H1 (cell line): ENCODE measurements at regions not wholly inside any gene's neighbourhood (a gene's known extent, or its start where the extent isn't known, plus 50 kb on each side); places are given as distances from the start of the nearest gene placed in this dataset.

Experiments used
- CTCF ChIA-PET: fragments of 300-600 bp; sonication (Branson Sonifier 250); formaldehyde crosslinking; loops from one replicate; lab custom pipeline; 2021; ENCODE audit not compliant: partially characterized antibody; lab: Charles Lee
- POLR2A ChIA-PET: fragments of 300-600 bp; sonication (Branson Sonifier 250); formaldehyde crosslinking; loops from one replicate; lab custom pipeline; 2021; ENCODE audit warnings: inconsistent platforms; ENCODE audit not compliant: partially characterized antibody; lab: Charles Lee
- DNase-seq, 2 experiments: peaks; one replicate each; pipeline versions ENCODE4 v3.0.0 to v3.0.0-alpha.2; 2010 to 2022; ENCODE audit warnings: low spot score in 2 of 2, low read depth in 1 of 2, mixed read lengths in 1 of 2
- FAIRE-seq: peaks from 2 replicates; lab custom pipeline; 2011; peaks lifted over from hg19 to GRCh38; lab: Jason Lieb, UNC
- H2AFZ ChIP-seq: 2 replicates; pipeline ENCODE4 v1.8.1; 2012; ENCODE audit warnings: low read length, inconsistent platforms
- H2AK5ac ChIP-seq: 2 replicates; pipeline ENCODE4 v1.6.1; 2013; ENCODE audit warnings: low read depth, low read length
- H2BK120ac ChIP-seq: replicated peaks from 2 replicates; pipeline ENCODE3; 2013; ENCODE audit warnings: low read depth, low read length, inconsistent platforms
- H2BK12ac ChIP-seq: 2 replicates; pipeline ENCODE4 v1.6.1; 2013; ENCODE audit warnings: low read depth, low read length
- H2BK15ac ChIP-seq: 2 replicates; pipeline ENCODE4 v1.6.1; 2013; ENCODE audit warnings: low read length
- H2BK20ac ChIP-seq: 2 replicates; pipeline ENCODE4 v1.6.1; 2013; ENCODE audit warnings: low read length
- H2BK5ac ChIP-seq: 2 replicates; pipeline ENCODE4 v1.6.1; 2013; ENCODE audit warnings: low read depth, low read length
- H3K14ac ChIP-seq: 2 replicates; pipeline ENCODE4 v1.6.1; 2013; ENCODE audit warnings: inconsistent platforms; ENCODE audit not compliant: insufficient read length
- H3K18ac ChIP-seq: 2 replicates; pipeline ENCODE4 v1.6.1; 2013; ENCODE audit warnings: low read length; ENCODE audit errors: extremely low read depth
- H3K23ac ChIP-seq: 2 replicates; pipeline ENCODE4 v1.6.1; 2013; ENCODE audit warnings: inconsistent platforms; ENCODE audit not compliant: insufficient read length
- H3K23me2 ChIP-seq: 2 replicates; pipeline ENCODE4 v1.6.1; 2013; ENCODE audit warnings: low read depth, low read length
- H3K27ac ChIP-seq: 2 replicates; pipeline ENCODE4 v1.6.1; 2011; ENCODE audit warnings: low read depth, low read length, inconsistent platforms
- H3K27me3 ChIP-seq, 4 experiments: replicated peaks in 1 of 4; 1 replicate in 1 of 4; 2 replicates in 3 of 4; pipeline versions ENCODE4 v1.6.1 to v1.8.1; 2011 to 2013; ENCODE audit warnings: low read length in 3 of 4, mild to moderate bottlenecking in 3 of 4, inconsistent platforms in 2 of 4, mixed read lengths in 2 of 4, moderate library complexity in 1 of 4; ENCODE audit not compliant: control insufficient read depth in 3 of 4, insufficient read depth in 3 of 4; ENCODE audit errors: extremely low read depth in 1 of 4
- H3K36me3 ChIP-seq, 4 experiments: 2 replicates each; pipeline versions ENCODE4 v1.6.1 to v1.8.1; 2011 to 2013; ENCODE audit warnings: mild to moderate bottlenecking in 4 of 4, low read length in 3 of 4, moderate library complexity in 2 of 4, control low read depth in 1 of 4, inconsistent platforms in 1 of 4; ENCODE audit not compliant: insufficient read depth in 4 of 4, control insufficient read depth in 2 of 4
- H3K4ac ChIP-seq: replicated peaks from 2 replicates; pipeline ENCODE3; 2013; ENCODE audit warnings: low read length, low read depth, mixed read lengths, inconsistent platforms; ENCODE audit not compliant: insufficient read length
- H3K4me1 ChIP-seq, 4 experiments: replicated peaks in 1 of 4; 1 replicate in 1 of 4; 2 replicates in 3 of 4; pipeline versions ENCODE4 v1.6.1 to v1.8.1; 2011 to 2013; ENCODE audit warnings: low read length in 3 of 4, inconsistent platforms in 2 of 4, mixed read lengths in 1 of 4; ENCODE audit not compliant: insufficient read depth in 4 of 4, control insufficient read depth in 3 of 4
- H3K4me2 ChIP-seq, 2 experiments: 2 replicates each; pipeline versions ENCODE4 v1.6.1 to v1.8.1; 2011 to 2013; ENCODE audit warnings: low read depth in 2 of 2, low read length in 2 of 2, control low read depth in 1 of 2, inconsistent platforms in 1 of 2, mild to moderate bottlenecking in 1 of 2; ENCODE audit not compliant: insufficient read depth in 1 of 2
- H3K4me3 ChIP-seq, 4 experiments: fragments of 200-600, 300-600 bp in 1 of 4; sonication (generic), shearing (Covaris generic), sonication (Bioruptor Twin) in 1 of 4; 2 replicates each; pipeline versions ENCODE4 v1.5.1 to v1.8.1; 2011 to 2016; ENCODE audit warnings: low read length in 4 of 4, low read depth in 3 of 4, control low read depth in 2 of 4, inconsistent platforms in 2 of 4, mild to moderate bottlenecking in 2 of 4, mixed read lengths in 1 of 4, moderate library complexity in 1 of 4; ENCODE audit not compliant: insufficient read depth in 2 of 4; ENCODE audit errors: extremely low read depth in 1 of 4
- H3K56ac ChIP-seq: replicated peaks from 2 replicates; pipeline ENCODE3; 2013; ENCODE audit warnings: low read depth, mild to moderate bottlenecking, mixed read lengths, low read length, inconsistent platforms; ENCODE audit not compliant: insufficient read length
- H3K79me1 ChIP-seq: 2 replicates; pipeline ENCODE4 v1.6.1; 2013; ENCODE audit warnings: low read depth, low read length, control low read depth
- H3K79me2 ChIP-seq, 2 experiments: 2 replicates each; pipeline versions ENCODE4 v1.6.1 to v1.8.1; 2012 to 2013; ENCODE audit warnings: low read length in 2 of 2, mild to moderate bottlenecking in 2 of 2, inconsistent platforms in 1 of 2; ENCODE audit not compliant: insufficient read depth in 2 of 2, control insufficient read depth in 1 of 2
- H3K9ac ChIP-seq, 4 experiments: replicated peaks in 1 of 4; 1 replicate in 1 of 4; 2 replicates in 3 of 4; pipeline versions ENCODE4 v1.6.1 to v1.8.1; 2011 to 2013; ENCODE audit warnings: low read depth in 3 of 4, low read length in 3 of 4, control low read depth in 2 of 4, mild to moderate bottlenecking in 2 of 4, moderate library complexity in 2 of 4, inconsistent platforms in 1 of 4; ENCODE audit errors: extremely low read depth in 1 of 4
- H3K9me3 ChIP-seq, 2 experiments: 2 replicates each; pipeline versions ENCODE4 v1.6.1 to v1.8.1; 2012 to 2013; ENCODE audit warnings: mild to moderate bottlenecking in 2 of 2, moderate library complexity in 2 of 2, control low read depth in 1 of 2, inconsistent platforms in 1 of 2, low read depth in 1 of 2, low read length in 1 of 2, mixed read lengths in 1 of 2; ENCODE audit not compliant: insufficient read depth in 2 of 2
- H4K20me1 ChIP-seq, 2 experiments: replicated peaks in 1 of 2; 2 replicates each; pipeline versions ENCODE3 to v1.8.1; 2011 to 2013; ENCODE audit warnings: inconsistent platforms in 2 of 2, low read length in 2 of 2, mild to moderate bottlenecking in 1 of 2; ENCODE audit not compliant: insufficient read depth in 2 of 2, control insufficient read depth in 1 of 2
- H4K5ac ChIP-seq: 2 replicates; pipeline ENCODE4 v1.6.1; 2013; ENCODE audit warnings: low read length, low read depth, mixed read lengths, inconsistent platforms; ENCODE audit not compliant: insufficient read length
- H4K8ac ChIP-seq: 2 replicates; pipeline ENCODE4 v1.8.0; 2013; ENCODE audit warnings: mild to moderate bottlenecking, moderate library complexity, low read length, inconsistent platforms; ENCODE audit not compliant: insufficient read depth; ENCODE audit errors: extremely low read depth
- H4K91ac ChIP-seq: replicated peaks from 2 replicates; pipeline ENCODE3; 2013; ENCODE audit warnings: low read length, mixed read lengths, inconsistent platforms; ENCODE audit not compliant: insufficient read length
- ASH2L ChIP-seq: fragments of 200-600, 300-600 bp; sonication (generic); IDR thresholded peaks from one replicate; pipeline ENCODE4 v1.7.1; 2017; ENCODE audit warnings: low read length
- BACH1 ChIP-seq: IDR thresholded peaks from 2 replicates; pipeline ENCODE4 v1.6.1; 2012; ENCODE audit warnings: low read length, improper control_type of control experiment
- CBX5 ChIP-seq: fragments of 300-800, 300-1000 bp; sonication (generic); IDR thresholded peaks from 2 replicates; pipeline ENCODE4 v1.7.1; 2016; ENCODE audit warnings: antibody characterized with exemption, low read length, low read depth
- CBX8 ChIP-seq: fragments of 300-800, 300-1000 bp; sonication (generic); IDR thresholded peaks from 2 replicates; pipeline ENCODE4 v1.7.1; 2016; ENCODE audit warnings: low read depth, low read length, borderline replicate concordance
- CHD1 ChIP-seq: IDR thresholded peaks from 2 replicates; pipeline ENCODE4 v1.6.1; 2012; ENCODE audit warnings: low read depth, low read length, improper control_type of control experiment
- CTBP2 ChIP-seq: IDR thresholded peaks from 2 replicates; pipeline ENCODE4 v1.7.0; 2011; ENCODE audit warnings: borderline replicate concordance, mild to moderate bottlenecking, moderate library complexity, mixed read lengths, low read length; ENCODE audit not compliant: insufficient read depth, insufficient read length
- JUN ChIP-seq: IDR thresholded peaks from 2 replicates; pipeline ENCODE4 v1.6.1; 2011; ENCODE audit warnings: low read depth, mild to moderate bottlenecking, improper control_type of control experiment, low read length
- KDM5A ChIP-seq: fragments of 200-600 bp; IDR thresholded peaks from 2 replicates; pipeline ENCODE4 v1.7.1; 2012; ENCODE audit warnings: mild to moderate bottlenecking, low read length, inconsistent platforms, mixed read lengths
- NANOG ChIP-seq: IDR thresholded peaks from 2 replicates; pipeline ENCODE4 v1.6.1; 2011; ENCODE audit warnings: low read length, low read depth, mild to moderate bottlenecking, inconsistent platforms; ENCODE audit not compliant: insufficient read depth, poor library complexity, severe bottlenecking
- RAD21 ChIP-seq, 2 experiments: IDR thresholded peaks in 1 of 2; conservative IDR thresholded peaks in 1 of 2; 2 replicates each; pipeline ENCODE4 v1.6.1; 2011; ENCODE audit warnings: low read depth in 2 of 2, low read length in 2 of 2, improper control_type of control experiment in 1 of 2, inconsistent platforms in 1 of 2, mild to moderate bottlenecking in 1 of 2, moderate library complexity in 1 of 2
- RFX5 ChIP-seq: IDR thresholded peaks from 2 replicates; pipeline ENCODE4 v1.6.1; 2011; ENCODE audit warnings: low read depth, low read length, improper control_type of control experiment, borderline replicate concordance
- RNF2 ChIP-seq: fragments of 200-900, 300-1000 bp; sonication (generic); IDR thresholded peaks from 2 replicates; pipeline ENCODE4 v1.7.1; 2016; ENCODE audit warnings: borderline replicate concordance, low read depth, mild to moderate bottlenecking, antibody characterized with exemption, low read length; ENCODE audit not compliant: poor library complexity, severe bottlenecking; ENCODE audit errors: missing control alignments
- SP4 ChIP-seq: IDR thresholded peaks from 2 replicates; pipeline ENCODE4 v1.6.1; 2012; ENCODE audit warnings: low read length, inconsistent platforms
- TBP ChIP-seq: IDR thresholded peaks from 2 replicates; pipeline ENCODE4 v1.6.1; 2011; ENCODE audit warnings: low read depth, low read length, improper control_type of control experiment
- WGBS, 2 experiments: shearing (Covaris generic) in 1 of 2; methylation state at CpG; one replicate each; pipeline versions ENCODE4 v1.1.6 to v1.1.7; 2013 to 2015; ENCODE audit warnings: low lambda C conversion rate in 2 of 2, mixed read lengths in 2 of 2, inconsistent platforms in 1 of 2, low coverage in 1 of 2, missing lambda C conversion rate in 1 of 2; ENCODE audit not compliant: insufficient replicate concordance in 2 of 2, insufficient coverage in 1 of 2, insufficient read length in 1 of 2; ENCODE audit errors: extremely low coverage in 1 of 2, missing lambda C conversion rate in 1 of 2; 5-methylcytosine and 5-hydroxymethylcytosine counted together

DNA sequence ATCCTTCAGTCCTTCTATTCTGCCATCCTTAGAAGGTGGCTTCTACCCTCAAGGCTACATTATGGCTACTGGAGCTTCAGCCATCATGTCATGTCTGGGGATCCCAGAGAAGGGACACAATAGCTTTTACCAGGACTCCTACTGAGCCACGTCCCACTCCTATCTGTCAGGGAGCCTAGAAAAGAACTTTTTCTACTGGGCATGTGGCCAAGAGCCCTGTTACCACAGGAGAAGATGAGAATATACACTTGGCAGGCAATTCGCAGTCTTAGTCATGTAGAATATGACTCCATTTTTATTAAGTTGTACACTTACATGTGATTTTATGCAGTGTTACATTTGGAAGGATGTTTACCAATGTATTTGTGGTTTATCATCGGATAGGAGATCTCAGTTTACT, 64.6 kb upstream of the KCNMA1 start:
- H2BK120ac ChIP-seq = no peak overlapping the region
- peaks cover 0 to 7% (median 0%) of the 10 kb centered on the region in 4 experiments; a peak in 1 of 8 replicates for H3K36me3 ChIP-seq
- no peaks in the 10 kb centered on the region for H3K79me1 ChIP-seq
- H3K79me2 ChIP-seq = no peaks in the 10 kb centered on the region
- H3K23me2 ChIP-seq = no peaks in the 10 kb centered on the region
- no peak overlapping the region for H3K9ac ChIP-seq
- ChIA-PET POLR2A (interaction anchor here (1.5 kb wide), 1 partner anchor 8 kb away, joined by 5 read pairs; no protein-coding TSS in a partner anchor), CTCF (interaction anchor here (0.8 to 2.7 kb wide), 2 partner anchors 8 to 10 kb away, joined by 3 to 12 read pairs; no protein-coding TSS in a partner anchor)
- DNase-seq (no peak), FAIRE-seq (no peak)
- H3K4me2 ChIP-seq = no peak overlapping the region
- H2BK12ac ChIP-seq = no peak overlapping the region
- H4K8ac ChIP-seq = no peak overlapping the region
- H4K91ac ChIP-seq = no peak overlapping the region
- no peak overlapping the region for H3K23ac ChIP-seq
- WGBS, 2 experiments = 84% methylated on average over 3 of the region's 3 CpGs; no CpG with 5 or more reads in 1 of the 2 experiments
- H3K4me3 ChIP-seq = no peak overlapping the region
- H2BK20ac ChIP-seq = no peak overlapping the region
- H2BK5ac ChIP-seq = no peak overlapping the region
- no peak overlapping the region for H3K14ac ChIP-seq
- no peaks in the 10 kb centered on the region for H4K20me1 ChIP-seq
- H3K27me3 ChIP-seq = no peaks in the 10 kb centered on the region
- no peak overlapping the region for H3K56ac ChIP-seq
- H2AFZ ChIP-seq = no peak overlapping the region
- no peak overlapping the region for H3K4ac ChIP-seq
- H2BK15ac ChIP-seq = no peak overlapping the region
- H2AK5ac ChIP-seq = no peak overlapping the region
- H3K9me3 ChIP-seq = no peaks in the 10 kb centered on the region
- H4K5ac ChIP-seq = no peak overlapping the region
- no peak overlapping the region for H3K27ac ChIP-seq
- peaks cover 0 to 3% (median 1%) of the 10 kb centered on the region in 4 experiments; a peak in 2 of 7 replicates for H3K4me1 ChIP-seq
- H3K18ac ChIP-seq = no peak overlapping the region
- no peak for TF ChIP-seq CTBP2
- no peak for TF ChIP-seq CHD1
- no peak for TF ChIP-seq TBP
- no peak for TF ChIP-seq RNF2
- TF ChIP-seq CBX8 = no peak
- no peak for TF ChIP-seq BACH1
- no peak for TF ChIP-seq JUN
- no peak for TF ChIP-seq CBX5
- TF ChIP-seq RAD21 (IDR thresholded peaks at IDR 0.05 in 1 of 2, conservative IDR thresholded peaks at IDR 0.05 in 1 of 2; ENCODE audit: low read depth in 2 of 2, low read length in 2 of 2) = no peak
- TF ChIP-seq KDM5A = no peak
- TF ChIP-seq ASH2L = no peak
- no peak for TF ChIP-seq RFX5
- no peak for TF ChIP-seq SP4
- TF ChIP-seq NANOG = no peak
